ENCODE measurements at regions not wholly inside any gene's neighbourhood (a gene's known extent, or its start where the extent isn't known, plus 50 kb on each side); places are given as distances from the start of the nearest gene placed in this dataset.

- Mint-ChIP-seq H3K36me3 (no peaks in the 10 kb centered on the region), H3K4me1 (no peaks in the 10 kb centered on the region), H3K27ac (no peak overlapping the region), H3K9me3 (peaks cover 22% of the 10 kb centered on the region), H3K4me3 (no peak overlapping the region)
- no peak for ATAC-seq
- DNase-seq (ENCODE audit: low spot score in 2 of 2), result no peak
These were observed 1207.3 kb downstream of the SLC16A7 start for GRCh38 chr12:60803147-60803546.

- no peak overlapping the region for H3K4me3 Mint-ChIP-seq
- no peaks in the 10 kb centered on the region for H3K4me1 Mint-ChIP-seq
- no peaks in the 10 kb centered on the region for H3K36me3 Mint-ChIP-seq
- no peak for DNase-seq (ENCODE audit: low spot score in 2 of 2)
- ATAC-seq, result no peak
- H3K9me3 Mint-ChIP-seq, result peaks cover 15% of the 10 kb centered on the region
- no peak overlapping the region for H3K27ac Mint-ChIP-seq
These were observed 1209.5 kb downstream of the SLC16A7 start for GRCh38 chr12:60805364-60805763.

- no peak overlapping the region for H3K27ac Mint-ChIP-seq
- DNase-seq (ENCODE audit: low spot score in 2 of 2) (no peak), ATAC-seq (no peak)
- no peak overlapping the region for H3K4me3 Mint-ChIP-seq
- H3K36me3 Mint-ChIP-seq, result no peaks in the 10 kb centered on the region
- H3K9me3 Mint-ChIP-seq, result peaks cover 17% of the 10 kb centered on the region
- H3K4me1 Mint-ChIP-seq, result no peaks in the 10 kb centered on the region
These were observed 1224.0 kb downstream of the SLC16A7 start for GRCh38 chr12:60819794-60820193.

GRCh38 chr12:60822580-60822979, 1226.8 kb downstream of the SLC16A7 start:
- H3K4me3 Mint-ChIP-seq, result no peak overlapping the region
- DNase-seq (ENCODE audit: low spot score in 2 of 2) (no peak), ATAC-seq (no peak)
- H3K36me3 Mint-ChIP-seq, result no peaks in the 10 kb centered on the region
- no peak overlapping the region for H3K27ac Mint-ChIP-seq
- H3K9me3 Mint-ChIP-seq, result peaks cover 12% of the 10 kb centered on the region
- H3K4me1 Mint-ChIP-seq, result no peaks in the 10 kb centered on the region

- Mint-ChIP-seq H3K27ac (no peak overlapping the region), H3K4me1 (no peaks in the 10 kb centered on the region), H3K36me3 (no peaks in the 10 kb centered on the region), H3K9me3 (peaks cover 26% of the 10 kb centered on the region), H3K4me3 (no peak overlapping the region)
- DNase-seq (ENCODE audit: low spot score in 2 of 2) (no peak), ATAC-seq (no peak)
These were observed 1234.6 kb downstream of the SLC16A7 start for GRCh38 chr12:60830381-60830780.

- Mint-ChIP-seq H3K27ac (no peak overlapping the region), H3K36me3 (no peaks in the 10 kb centered on the region), H3K4me3 (no peak overlapping the region), H3K9me3 (peaks cover 26% of the 10 kb centered on the region), H3K4me1 (no peaks in the 10 kb centered on the region)
- ATAC-seq (no peak), DNase-seq (ENCODE audit: low spot score in 2 of 2) (no peak)
These were observed 1236.5 kb downstream of the SLC16A7 start for GRCh38 chr12:60832290-60832689.

GRCh38 chr12:60834372-60834771, 1238.5 kb downstream of the SLC16A7 start:
- Mint-ChIP-seq H3K27ac (no peak overlapping the region), H3K36me3 (no peaks in the 10 kb centered on the region), H3K4me3 (no peak overlapping the region), H3K4me1 (no peaks in the 10 kb centered on the region), H3K9me3 (peaks cover 20% of the 10 kb centered on the region)
- no peak for ATAC-seq
- DNase-seq (ENCODE audit: low spot score in 2 of 2), result no peak

GRCh38 chr12:60834806-60835205, 1239.0 kb downstream of the SLC16A7 start:
- H3K36me3 Mint-ChIP-seq, result no peaks in the 10 kb centered on the region

GRCh38 chr12:60836651-60837050, 1240.8 kb downstream of the SLC16A7 start:
- no peak for ATAC-seq
- Mint-ChIP-seq H3K4me3 (no peak overlapping the region), H3K36me3 (no peaks in the 10 kb centered on the region), H3K27ac (no peak overlapping the region), H3K9me3 (peaks cover 18% of the 10 kb centered on the region), H3K4me1 (no peaks in the 10 kb centered on the region)
- no peak for DNase-seq (ENCODE audit: low spot score in 2 of 2)

More at GRCh38 chr12:60834806-60835205, 1239.0 kb downstream of the SLC16A7 start:
- Mint-ChIP-seq H3K27ac (no peak overlapping the region), H3K4me1 (no peaks in the 10 kb centered on the region), H3K4me3 (no peak overlapping the region), H3K9me3 (peaks cover 17% of the 10 kb centered on the region)
- DNase-seq (ENCODE audit: low spot score in 2 of 2), result no peak
- ATAC-seq, result no peak

GRCh38 chr12:60842181-60842580, 1246.4 kb downstream of the SLC16A7 start:
- Mint-ChIP-seq H3K4me3 (no peak overlapping the region), H3K9me3 (peaks cover 9% of the 10 kb centered on the region), H3K4me1 (no peaks in the 10 kb centered on the region), H3K36me3 (no peaks in the 10 kb centered on the region), H3K27ac (no peak overlapping the region)
- DNase-seq (ENCODE audit: low spot score in 2 of 2), result no peak
- no peak for ATAC-seq

GRCh38 chr12:60844101-60844500, 1248.3 kb downstream of the SLC16A7 start:
- Mint-ChIP-seq H3K36me3 (no peaks in the 10 kb centered on the region), H3K9me3 (peaks cover 12% of the 10 kb centered on the region), H3K27ac (no peak overlapping the region), H3K4me3 (no peak overlapping the region), H3K4me1 (no peaks in the 10 kb centered on the region)
- DNase-seq (ENCODE audit: low spot score in 2 of 2), result no peak
- no peak for ATAC-seq

- ATAC-seq, result no peak
- DNase-seq (ENCODE audit: low spot score in 2 of 2), result no peak
- Mint-ChIP-seq H3K4me1 (no peaks in the 10 kb centered on the region), H3K27ac (no peak overlapping the region), H3K36me3 (no peaks in the 10 kb centered on the region), H3K9me3 (peaks cover 12% of the 10 kb centered on the region), H3K4me3 (no peak overlapping the region)
These were observed 1249.0 kb downstream of the SLC16A7 start for GRCh38 chr12:60844875-60845274.

- H3K27ac Mint-ChIP-seq, result no peak overlapping the region
- no peak for ATAC-seq
- no peaks in the 10 kb centered on the region for H3K4me1 Mint-ChIP-seq
These were observed 1249.9 kb downstream of the SLC16A7 start for GRCh38 chr12:60845696-60846095.

GRCh38 chr12:60847281-60847680, 1251.5 kb downstream of the SLC16A7 start:
- ATAC-seq, result no peak
- Mint-ChIP-seq H3K4me1 (no peaks in the 10 kb centered on the region), H3K9me3 (peaks cover 17% of the 10 kb centered on the region), H3K27ac (no peak overlapping the region), H3K4me3 (no peak overlapping the region), H3K36me3 (no peaks in the 10 kb centered on the region)
- no peak for DNase-seq (ENCODE audit: low spot score in 2 of 2)

More at GRCh38 chr12:60845696-60846095, 1249.9 kb downstream of the SLC16A7 start:
- no peak for DNase-seq (ENCODE audit: low spot score in 2 of 2)
- Mint-ChIP-seq H3K4me3 (no peak overlapping the region), H3K36me3 (no peaks in the 10 kb centered on the region), H3K9me3 (peaks cover 12% of the 10 kb centered on the region)

- no peaks in the 10 kb centered on the region for H3K4me1 Mint-ChIP-seq
- H3K27ac Mint-ChIP-seq, result no peak overlapping the region
- no peak overlapping the region for H3K4me3 Mint-ChIP-seq
- no peaks in the 10 kb centered on the region for H3K36me3 Mint-ChIP-seq
- DNase-seq (ENCODE audit: low spot score in 2 of 2) (no peak), ATAC-seq (no peak)
- H3K9me3 Mint-ChIP-seq, result peaks cover 21% of the 10 kb centered on the region
These were observed 1253.9 kb downstream of the SLC16A7 start for GRCh38 chr12:60849723-60850122.

GRCh38 chr12:60853407-60853806, 1257.6 kb downstream of the SLC16A7 start:
- Mint-ChIP-seq H3K4me1 (no peaks in the 10 kb centered on the region), H3K27ac (no peak overlapping the region), H3K36me3 (no peaks in the 10 kb centered on the region), H3K4me3 (no peak overlapping the region), H3K9me3 (peaks cover 17% of the 10 kb centered on the region)
- DNase-seq (ENCODE audit: low spot score in 2 of 2), result no peak
- no peak for ATAC-seq

GRCh38 chr12:60863421-60863820, 1267.6 kb downstream of the SLC16A7 start:
- Mint-ChIP-seq H3K4me3 (no peak overlapping the region), H3K9me3 (peaks cover 12% of the 10 kb centered on the region), H3K27ac (no peak overlapping the region), H3K36me3 (no peaks in the 10 kb centered on the region), H3K4me1 (no peaks in the 10 kb centered on the region)
- ATAC-seq, result no peak
- no peak for DNase-seq (ENCODE audit: low spot score in 2 of 2)
